Neural cell (in vitro differentiated cells): ENCODE measurements at regions not wholly inside any gene's neighbourhood (a gene's known extent, or its start where the extent isn't known, plus 50 kb on each side); places are given as distances from the start of the nearest gene placed in this dataset.

Experiments used
- CTCF ChIP-seq: fragments of 450-650 bp; IDR thresholded peaks from 2 replicates; pipeline ENCODE4 v1.5.1; 2014; ENCODE audit warnings: antibody characterized with exemption, mild to moderate bottlenecking, moderate library complexity; ENCODE audit not compliant: poor library complexity, severe bottlenecking
- EP300 ChIP-seq: fragments of 450-650 bp; conservative IDR thresholded peaks from 2 replicates; pipeline ENCODE4 v1.6.1; 2014; ENCODE audit warnings: antibody characterized with exemption, mild to moderate bottlenecking, moderate library complexity; ENCODE audit not compliant: poor library complexity, severe bottlenecking
- EZH2 ChIP-seq: fragments of 200-600, 300-800 bp; shearing (Covaris generic), sonication (generic); IDR thresholded peaks from 2 replicates; pipeline ENCODE4 v1.6.1; 2014; ENCODE audit warnings: antibody characterized with exemption, low read length, borderline replicate concordance, mild to moderate bottlenecking; ENCODE audit not compliant: insufficient read depth, poor library complexity, severe bottlenecking
- RAD21 ChIP-seq: fragments of 450-650 bp; conservative IDR thresholded peaks from 2 replicates; pipeline ENCODE4 v1.6.1; 2014; ENCODE audit warnings: antibody characterized with exemption, mild to moderate bottlenecking, moderate library complexity
- REST ChIP-seq: IDR thresholded peaks from 2 replicates; pipeline ENCODE4 v1.6.1; 2012; ENCODE audit warnings: borderline replicate concordance
- SMC3 ChIP-seq: fragments of 450-650 bp; conservative IDR thresholded peaks from 2 replicates; pipeline ENCODE4 v1.6.1; 2014; ENCODE audit warnings: antibody characterized with exemption, mild to moderate bottlenecking, moderate library complexity; ENCODE audit not compliant: poor library complexity

- TF ChIP-seq CTCF (no peak), EP300 (no peak), EZH2 (no peak), RAD21 (no peak), REST (no peak), SMC3 (no peak)
Measured at GRCh38 chr22:22378446-22379415, 129.8 kb downstream of the ZNF280B start.
